ENCODE measurements at regions not wholly inside any gene's neighbourhood (a gene's known extent, or its start where the extent isn't known, plus 50 kb on each side); places are given as distances from the start of the nearest gene placed in this dataset.

GRCh38 chr2:146193619-146194018, 1651.2 kb upstream of the ACVR2A start:
- no peak overlapping the region for H2AK5ac ChIP-seq (ENCODE audit: insufficient read length, low read length)
- H3K23me2 ChIP-seq (ENCODE audit: insufficient read length, low read depth, low read length, poor library complexity, severe bottlenecking) = no peaks in the 10 kb centered on the region
- H3K27ac Mint-ChIP-seq = no peak overlapping the region
- H3K27me3 ChIP-seq (ENCODE audit: insufficient read depth, low read length) = no peaks in the 10 kb centered on the region
- no peak overlapping the region for H3K4me3 Mint-ChIP-seq
- H2BK120ac ChIP-seq (ENCODE audit: low read depth, low read length, poor library complexity, severe bottlenecking) = no peak overlapping the region
- no peak overlapping the region for H2AFZ ChIP-seq (ENCODE audit: low read length)
- H2BK12ac ChIP-seq (ENCODE audit: insufficient read length, low read depth, low read length) = no peak overlapping the region
- H3K79me2 ChIP-seq (ENCODE audit: insufficient read depth, low read length) = no peaks in the 10 kb centered on the region
- no peaks in the 10 kb centered on the region; a peak in 1 of 5 replicates for H3K9me3 Mint-ChIP-seq
- H3K4me1 Mint-ChIP-seq = no peaks in the 10 kb centered on the region
- H3K27me3 Mint-ChIP-seq (ENCODE audit: low read depth) = no peaks in the 10 kb centered on the region
- no peak overlapping the region for H3K14ac ChIP-seq (ENCODE audit: insufficient read depth, low read length)
- DNase-seq = no peak
- no peak overlapping the region for H3T11ph ChIP-seq (ENCODE audit: low read length)
- no peak overlapping the region for H3K4ac ChIP-seq (ENCODE audit: low read depth, low read length)
- no peak overlapping the region for H3K56ac ChIP-seq (ENCODE audit: insufficient read length, low read depth, low read length)
- H4K20me1 ChIP-seq (ENCODE audit: control insufficient read depth, insufficient read depth, insufficient read length) = no peaks in the 10 kb centered on the region
- no peak overlapping the region for H4K5ac ChIP-seq (ENCODE audit: insufficient read length, low read depth, low read length)
- no peaks in the 10 kb centered on the region for H3K9me3 ChIP-seq (ENCODE audit: control insufficient read depth, low read depth, low read length)
- H3K18ac ChIP-seq (ENCODE audit: insufficient read length, low read depth, low read length) = no peak overlapping the region
- H2BK20ac ChIP-seq (ENCODE audit: low read depth, low read length, poor library complexity, severe bottlenecking) = no peak overlapping the region
- H3K36me3 Mint-ChIP-seq (ENCODE audit: insufficient read depth in 1 of 3, low read depth in 3 of 3) = no peaks in the 10 kb centered on the region
- no peak overlapping the region for H3K27ac ChIP-seq (ENCODE audit: insufficient read length, low read depth, low read length)
- no peaks in the 10 kb centered on the region for H3K79me1 ChIP-seq (ENCODE audit: insufficient read depth, low read depth, low read length, poor library complexity, severe bottlenecking)
- TF ChIP-seq, protein P1, sequence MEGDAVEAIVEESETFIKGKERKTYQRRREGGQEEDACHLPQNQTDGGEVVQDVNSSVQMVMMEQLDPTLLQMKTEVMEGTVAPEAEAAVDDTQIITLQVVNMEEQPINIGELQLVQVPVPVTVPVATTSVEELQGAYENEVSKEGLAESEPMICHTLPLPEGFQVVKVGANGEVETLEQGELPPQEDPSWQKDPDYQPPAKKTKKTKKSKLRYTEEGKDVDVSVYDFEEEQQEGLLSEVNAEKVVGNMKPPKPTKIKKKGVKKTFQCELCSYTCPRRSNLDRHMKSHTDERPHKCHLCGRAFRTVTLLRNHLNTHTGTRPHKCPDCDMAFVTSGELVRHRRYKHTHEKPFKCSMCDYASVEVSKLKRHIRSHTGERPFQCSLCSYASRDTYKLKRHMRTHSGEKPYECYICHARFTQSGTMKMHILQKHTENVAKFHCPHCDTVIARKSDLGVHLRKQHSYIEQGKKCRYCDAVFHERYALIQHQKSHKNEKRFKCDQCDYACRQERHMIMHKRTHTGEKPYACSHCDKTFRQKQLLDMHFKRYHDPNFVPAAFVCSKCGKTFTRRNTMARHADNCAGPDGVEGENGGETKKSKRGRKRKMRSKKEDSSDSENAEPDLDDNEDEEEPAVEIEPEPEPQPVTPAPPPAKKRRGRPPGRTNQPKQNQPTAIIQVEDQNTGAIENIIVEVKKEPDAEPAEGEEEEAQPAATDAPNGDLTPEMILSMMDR (conservative IDR thresholded peaks at IDR 0.05) = no peak
- no peak overlapping the region for H2BK5ac ChIP-seq (ENCODE audit: insufficient read length, low read length)
- no peak overlapping the region for H4K8ac ChIP-seq (replicated peaks; ENCODE audit: insufficient read length, low read depth, low read length)
- H3K4me2 ChIP-seq (ENCODE audit: insufficient read depth, insufficient read length, low read length) = no peak overlapping the region
- H2BK15ac ChIP-seq (ENCODE audit: low read depth, low read length) = no peak overlapping the region
- H3K4me1 ChIP-seq (ENCODE audit: insufficient read depth, low read length) = no peaks in the 10 kb centered on the region
- no peak overlapping the region for H3K23ac ChIP-seq (ENCODE audit: insufficient read length, low read depth, low read length)
- H3K9ac ChIP-seq (ENCODE audit: extremely low read depth, insufficient read length, low read length) = no peak overlapping the region
- H4K91ac ChIP-seq (ENCODE audit: insufficient read length, low read depth, low read length) = no peak overlapping the region
